Right atrium auricular region (tissue), 2 donors: ENCODE measurements at regions not wholly inside any gene's neighbourhood (a gene's known extent, or its start where the extent isn't known, plus 50 kb on each side); places are given as distances from the start of the nearest gene placed in this dataset.

ENCODE experiments used
- DNase-seq: peaks from one replicate; pipeline ENCODE4 v3.0.0-alpha.2; 2019; ENCODE audit warnings: low spot score
- H3K27ac ChIP-seq, 2 donors: fragments of 200-600 bp; sonication (generic); 1 replicate in 1 of 2; 2 replicates in 1 of 2; pipeline ENCODE4 v1.5.1; 2016 to 2019
- H3K27me3 ChIP-seq, 2 donors: fragments of 200-600 bp; sonication (generic); one replicate each; pipeline versions ENCODE4 v1.5.1 to v1.6.0; 2017 to 2019
- H3K36me3 ChIP-seq: fragments of 200-600 bp; sonication (generic); one replicate; pipeline ENCODE4 v1.5.1; 2016
- H3K4me1 ChIP-seq, 2 donors: fragments of 200-600 bp; sonication (generic); one replicate each; pipeline versions ENCODE4 v1.5.1 to v1.6.0; 2017 to 2019
- H3K4me3 ChIP-seq, 2 donors: fragments of 200-600 bp; sonication (generic); 1 replicate in 1 of 2; 2 replicates in 1 of 2; pipeline ENCODE4 v1.5.1; 2017 to 2019; ENCODE audit warnings: mild to moderate bottlenecking in 1 of 2, moderate library complexity in 1 of 2
- H3K9me3 ChIP-seq, 2 donors: fragments of 200-600 bp; sonication (generic); one replicate each; pipeline ENCODE4 v1.5.1; 2019
- CTCF ChIP-seq, 2 donors: fragments of 200-600 bp; sonication (generic); IDR thresholded peaks; one replicate each; pipeline ENCODE4 v1.5.1; 2019; ENCODE audit warnings: antibody characterized with exemption in 2 of 2

- Histone ChIP-seq H3K4me1 (no peaks in the 10 kb centered on the region), H3K27me3 (no peaks in the 10 kb centered on the region), H3K4me3 (no peak overlapping the region), H3K27ac (no peak overlapping the region), H3K36me3 (no peaks in the 10 kb centered on the region), H3K9me3 (no peaks in the 10 kb centered on the region)
- TF ChIP-seq CTCF (IDR thresholded peaks at IDR 0.05), result no peak
- DNase-seq, result no peak
Observed at GRCh38 chr4:18285357-18285756, 263.8 kb upstream of the LCORL start.

GRCh38 chr4:18278244-18278643 is 256.7 kb upstream of the LCORL start:
- Histone ChIP-seq H3K4me1 (no peaks in the 10 kb centered on the region), H3K36me3 (no peaks in the 10 kb centered on the region), H3K9me3 (peaks cover 0 to 3% of the 10 kb centered on the region in 2 donors), H3K4me3 (no peak overlapping the region), H3K27me3 (no peaks in the 10 kb centered on the region), H3K27ac (no peak overlapping the region)
- TF ChIP-seq CTCF (IDR thresholded peaks at IDR 0.05), result no peak
- no peak for DNase-seq

GRCh38 chr4:18262832-18263231 is 241.3 kb upstream of the LCORL start:
- H3K4me1 ChIP-seq, result no peaks in the 10 kb centered on the region
- no peak for DNase-seq
- no peak overlapping the region for H3K4me3 ChIP-seq
- no peaks in the 10 kb centered on the region for H3K9me3 ChIP-seq
- H3K27ac ChIP-seq, result no peak overlapping the region
- H3K27me3 ChIP-seq, result no peaks in the 10 kb centered on the region
- no peak for TF ChIP-seq CTCF (IDR thresholded peaks at IDR 0.05)
- no peaks in the 10 kb centered on the region for H3K36me3 ChIP-seq

GRCh38 chr4:18252052-18252451 is 230.5 kb upstream of the LCORL start:
- Histone ChIP-seq H3K27me3 (no peaks in the 10 kb centered on the region), H3K27ac (no peak overlapping the region), H3K4me1 (no peaks in the 10 kb centered on the region), H3K4me3 (no peak overlapping the region), H3K36me3 (no peaks in the 10 kb centered on the region), H3K9me3 (no peaks in the 10 kb centered on the region)
- TF ChIP-seq CTCF (IDR thresholded peaks at IDR 0.05), result no peak
- DNase-seq, result no peak

- H3K36me3 ChIP-seq, result no peaks in the 10 kb centered on the region
- H3K27ac ChIP-seq, result no peak overlapping the region
- TF ChIP-seq CTCF (IDR thresholded peaks at IDR 0.05), result no peak
- no peaks in the 10 kb centered on the region for H3K27me3 ChIP-seq
- no peaks in the 10 kb centered on the region for H3K4me1 ChIP-seq
- DNase-seq, result no peak
- no peak overlapping the region for H3K4me3 ChIP-seq
- no peaks in the 10 kb centered on the region for H3K9me3 ChIP-seq
Observed at GRCh38 chr4:18250564-18250963, 229.0 kb upstream of the LCORL start.

- H3K4me1 ChIP-seq, result no peaks in the 10 kb centered on the region
- no peak overlapping the region for H3K27ac ChIP-seq
- no peak for TF ChIP-seq CTCF (IDR thresholded peaks at IDR 0.05)
- H3K36me3 ChIP-seq, result no peaks in the 10 kb centered on the region
- no peaks in the 10 kb centered on the region for H3K27me3 ChIP-seq
- H3K4me3 ChIP-seq, result no peak overlapping the region
- no peak for DNase-seq
- no peaks in the 10 kb centered on the region for H3K9me3 ChIP-seq
Observed at GRCh38 chr4:18248611-18249010, 227.1 kb upstream of the LCORL start.
